DND-41 (cell line): ENCODE measurements at regions not wholly inside any gene's neighbourhood (a gene's known extent, or its start where the extent isn't known, plus 50 kb on each side); places are given as distances from the start of the nearest gene placed in this dataset.

Experiments used
- EZH2 ChIP-seq: IDR thresholded peaks from 3 replicates; pipeline ENCODE4 v1.6.1; 2012; ENCODE audit warnings: borderline replicate concordance, low read depth, mild to moderate bottlenecking, moderate library complexity, low read length, inconsistent platforms; ENCODE audit not compliant: severe bottlenecking
- TF ChIP-seq, protein P1 (sequence below): IDR thresholded peaks from 2 replicates; pipeline ENCODE4 v1.5.1; 2012; ENCODE audit warnings: borderline replicate concordance, low read length, moderate library complexity, mild to moderate bottlenecking; ENCODE audit not compliant: poor library complexity, severe bottlenecking; ENCODE audit errors: extremely low read depth

DNA sequence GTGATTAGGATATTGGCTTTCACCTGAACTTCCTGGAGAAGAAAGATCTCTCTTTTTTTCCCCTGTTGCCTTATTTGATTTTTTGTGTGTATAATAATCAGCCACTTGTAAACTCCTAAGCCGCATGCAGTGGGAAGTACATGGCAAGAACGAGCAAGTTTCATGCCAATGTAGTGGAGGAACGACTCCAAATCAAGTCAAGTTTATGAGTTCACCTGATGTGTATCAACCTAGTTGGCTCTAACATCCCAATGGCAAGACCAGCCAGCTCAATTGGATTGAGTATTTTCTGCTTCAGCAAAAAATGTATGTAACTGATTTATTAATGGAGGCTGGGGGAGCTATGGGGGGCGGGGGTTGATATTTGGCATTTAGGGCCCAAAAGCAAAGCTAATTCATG is 65.5 kb upstream of the LYZL1 start:
- TF ChIP-seq, protein P1, sequence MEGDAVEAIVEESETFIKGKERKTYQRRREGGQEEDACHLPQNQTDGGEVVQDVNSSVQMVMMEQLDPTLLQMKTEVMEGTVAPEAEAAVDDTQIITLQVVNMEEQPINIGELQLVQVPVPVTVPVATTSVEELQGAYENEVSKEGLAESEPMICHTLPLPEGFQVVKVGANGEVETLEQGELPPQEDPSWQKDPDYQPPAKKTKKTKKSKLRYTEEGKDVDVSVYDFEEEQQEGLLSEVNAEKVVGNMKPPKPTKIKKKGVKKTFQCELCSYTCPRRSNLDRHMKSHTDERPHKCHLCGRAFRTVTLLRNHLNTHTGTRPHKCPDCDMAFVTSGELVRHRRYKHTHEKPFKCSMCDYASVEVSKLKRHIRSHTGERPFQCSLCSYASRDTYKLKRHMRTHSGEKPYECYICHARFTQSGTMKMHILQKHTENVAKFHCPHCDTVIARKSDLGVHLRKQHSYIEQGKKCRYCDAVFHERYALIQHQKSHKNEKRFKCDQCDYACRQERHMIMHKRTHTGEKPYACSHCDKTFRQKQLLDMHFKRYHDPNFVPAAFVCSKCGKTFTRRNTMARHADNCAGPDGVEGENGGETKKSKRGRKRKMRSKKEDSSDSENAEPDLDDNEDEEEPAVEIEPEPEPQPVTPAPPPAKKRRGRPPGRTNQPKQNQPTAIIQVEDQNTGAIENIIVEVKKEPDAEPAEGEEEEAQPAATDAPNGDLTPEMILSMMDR: no peak
- no peak for TF ChIP-seq EZH2
